Smooth muscle cell (in vitro differentiated cells): ENCODE measurements at regions not wholly inside any gene's neighbourhood (a gene's known extent, or its start where the extent isn't known, plus 50 kb on each side); places are given as distances from the start of the nearest gene placed in this dataset.

Experiments
- DNase-seq: peaks from one replicate; lab custom pipeline; 2025; ENCODE audit not compliant: unreplicated experiment; lab: John Stamatoyannopoulos, UW
- H2AFZ ChIP-seq: fragments of 200-600 bp; sonication (generic); 2 replicates; pipeline ENCODE4 v1.6.0; 2016; ENCODE audit warnings: antibody characterized with exemption, low read depth, mild to moderate bottlenecking
- H3F3A ChIP-seq: fragments of 200-600 bp; sonication (generic); 2 replicates; pipeline ENCODE4 v1.6.0; 2017; ENCODE audit warnings: antibody characterized with exemption, low read depth
- H3K27ac ChIP-seq: fragments of 200-600 bp; sonication (generic); 2 replicates; pipeline ENCODE4 v1.5.1; 2016; ENCODE audit warnings: low read depth, mild to moderate bottlenecking
- H3K27me3 ChIP-seq: fragments of 200-600 bp; sonication (generic); 2 replicates; pipeline ENCODE4 v1.6.1; 2016; ENCODE audit warnings: low read depth, mild to moderate bottlenecking
- H3K36me3 ChIP-seq: fragments of 200-600 bp; sonication (generic); 2 replicates; pipeline ENCODE4 v1.5.1; 2016; ENCODE audit warnings: low read depth
- H3K4me1 ChIP-seq: fragments of 200-600 bp; sonication (generic); 2 replicates; pipeline ENCODE4 v1.5.1; 2016; ENCODE audit warnings: low read depth
- H3K4me2 ChIP-seq: fragments of 200-600 bp; sonication (generic); 2 replicates; pipeline ENCODE4 v1.6.0; 2016; ENCODE audit warnings: mild to moderate bottlenecking
- H3K4me3 ChIP-seq: fragments of 200-600 bp; sonication (generic); 2 replicates; pipeline ENCODE4 v1.5.1; 2016; ENCODE audit warnings: mild to moderate bottlenecking
- H3K79me2 ChIP-seq: fragments of 200-600 bp; sonication (generic); 2 replicates; pipeline ENCODE4 v1.6.0; 2016; ENCODE audit warnings: low read depth, mild to moderate bottlenecking
- H3K9ac ChIP-seq: fragments of 200-600 bp; sonication (generic); 2 replicates; pipeline ENCODE4 v1.6.0; 2016; ENCODE audit warnings: low read depth
- H3K9me3 ChIP-seq: fragments of 200-600 bp; sonication (generic); replicated peaks from 2 replicates; pipeline ENCODE4 v1.5.1; 2016; ENCODE audit warnings: low read depth
- H4K20me1 ChIP-seq: fragments of 200-600 bp; sonication (generic); 2 replicates; pipeline ENCODE4 v1.6.0; 2016; ENCODE audit warnings: low read depth
- WGBS: methylation state at CpG from one replicate; pipeline ENCODE4 v1.1.7; 2016; ENCODE audit warnings: low lambda C conversion rate; 5-methylcytosine and 5-hydroxymethylcytosine counted together
- TF ChIP-seq, protein P1 (sequence below): fragments of 200-600 bp; sonication (generic); IDR thresholded peaks from 2 replicates; pipeline ENCODE4 v1.5.1; 2017; ENCODE audit warnings: borderline replicate concordance, mild to moderate bottlenecking, antibody characterized with exemption; ENCODE audit not compliant: insufficient read depth, poor library complexity, severe bottlenecking

DNA sequence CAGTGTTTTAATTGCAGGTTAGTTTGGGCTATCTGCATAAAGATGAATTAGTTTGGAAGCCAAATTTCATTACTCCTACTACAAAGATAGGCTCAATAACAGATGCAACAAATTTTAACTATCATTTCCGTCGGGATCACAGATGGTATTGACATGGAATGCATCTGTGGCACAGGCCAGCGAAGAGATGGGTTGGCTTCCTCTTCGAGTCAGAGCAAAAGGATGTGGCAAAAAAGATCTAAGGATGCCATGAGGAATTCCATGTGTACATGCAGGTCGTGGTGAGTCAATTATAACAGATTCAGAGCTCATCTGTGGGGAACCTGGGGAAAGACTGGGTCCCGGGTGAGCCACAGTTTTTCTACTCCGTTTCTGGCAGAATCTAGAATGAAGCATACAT, 83.0 kb upstream of the CITED2 start:
- H3K36me3 ChIP-seq: no peaks in the 10 kb centered on the region
- H4K20me1 ChIP-seq: no peaks in the 10 kb centered on the region
- H3K4me2 ChIP-seq: no peak overlapping the region
- H3K9ac ChIP-seq: no peak overlapping the region
- H3K4me3 ChIP-seq: no peak overlapping the region
- no peak for DNase-seq
- H3K79me2 ChIP-seq: no peaks in the 10 kb centered on the region
- 81% methylated on average over 7 of the region's 7 CpGs for WGBS
- H3F3A ChIP-seq: no peaks in the 10 kb centered on the region
- H3K27ac ChIP-seq: no peak overlapping the region
- H3K4me1 ChIP-seq: peaks cover 2% of the 10 kb centered on the region
- H3K9me3 ChIP-seq: no peaks in the 10 kb centered on the region
- TF ChIP-seq, protein P1, sequence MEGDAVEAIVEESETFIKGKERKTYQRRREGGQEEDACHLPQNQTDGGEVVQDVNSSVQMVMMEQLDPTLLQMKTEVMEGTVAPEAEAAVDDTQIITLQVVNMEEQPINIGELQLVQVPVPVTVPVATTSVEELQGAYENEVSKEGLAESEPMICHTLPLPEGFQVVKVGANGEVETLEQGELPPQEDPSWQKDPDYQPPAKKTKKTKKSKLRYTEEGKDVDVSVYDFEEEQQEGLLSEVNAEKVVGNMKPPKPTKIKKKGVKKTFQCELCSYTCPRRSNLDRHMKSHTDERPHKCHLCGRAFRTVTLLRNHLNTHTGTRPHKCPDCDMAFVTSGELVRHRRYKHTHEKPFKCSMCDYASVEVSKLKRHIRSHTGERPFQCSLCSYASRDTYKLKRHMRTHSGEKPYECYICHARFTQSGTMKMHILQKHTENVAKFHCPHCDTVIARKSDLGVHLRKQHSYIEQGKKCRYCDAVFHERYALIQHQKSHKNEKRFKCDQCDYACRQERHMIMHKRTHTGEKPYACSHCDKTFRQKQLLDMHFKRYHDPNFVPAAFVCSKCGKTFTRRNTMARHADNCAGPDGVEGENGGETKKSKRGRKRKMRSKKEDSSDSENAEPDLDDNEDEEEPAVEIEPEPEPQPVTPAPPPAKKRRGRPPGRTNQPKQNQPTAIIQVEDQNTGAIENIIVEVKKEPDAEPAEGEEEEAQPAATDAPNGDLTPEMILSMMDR: no peak
- no peak overlapping the region for H2AFZ ChIP-seq
- H3K27me3 ChIP-seq: no peaks in the 10 kb centered on the region

DNA sequence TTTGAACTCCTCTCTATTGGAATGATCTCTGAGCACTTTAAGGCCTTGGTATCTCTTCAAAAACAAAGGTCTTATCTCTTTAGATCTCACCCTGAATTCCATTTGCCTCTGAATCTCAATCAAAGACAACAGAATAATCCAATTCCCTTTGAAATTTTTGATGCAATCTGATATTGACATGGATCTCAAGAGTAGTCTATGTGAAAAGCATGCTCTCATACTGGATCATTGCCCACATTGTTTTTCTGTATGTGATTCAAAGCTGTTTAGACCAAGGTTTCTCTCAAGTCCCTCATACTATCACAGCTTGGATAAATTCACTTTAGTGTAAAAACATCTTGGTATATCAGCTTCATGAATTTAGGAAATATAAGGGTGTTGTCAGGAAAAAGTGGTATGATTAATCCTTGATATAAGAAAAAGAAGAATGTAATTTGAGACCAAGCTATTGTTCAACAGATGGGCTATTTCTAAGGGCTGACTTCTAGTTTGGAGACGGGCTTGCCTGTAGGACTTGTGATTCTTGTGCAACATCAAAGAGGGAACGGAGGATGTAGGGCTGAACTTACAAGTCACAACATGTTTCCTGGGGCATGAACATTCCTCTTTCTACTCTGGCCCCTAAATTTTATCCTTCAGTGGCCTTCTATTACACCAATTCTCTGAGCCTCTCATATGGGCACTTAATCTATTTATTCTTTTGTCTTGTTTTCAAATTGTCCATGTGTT, 77.9 kb upstream of the CITED2 start:
- no peaks in the 10 kb centered on the region for H3K27me3 ChIP-seq
- DNase-seq: no peak
- WGBS: 81% methylated on average over 2 of the region's 2 CpGs
- no peak overlapping the region for H3K4me3 ChIP-seq
- H3K9ac ChIP-seq: no peak overlapping the region
- H4K20me1 ChIP-seq: no peaks in the 10 kb centered on the region
- no peak overlapping the region for H3K4me2 ChIP-seq
- H3K27ac ChIP-seq: no peak overlapping the region
- no peaks in the 10 kb centered on the region for H3K79me2 ChIP-seq
- H3K4me1 ChIP-seq: peaks cover 18% of the 10 kb centered on the region
- peak overlapping the region; percentile 51 for H2AFZ ChIP-seq
- TF ChIP-seq, protein P1: no peak
- no peaks in the 10 kb centered on the region for H3K9me3 ChIP-seq
- H3K36me3 ChIP-seq: no peaks in the 10 kb centered on the region
- H3F3A ChIP-seq: no peaks in the 10 kb centered on the region

DNA sequence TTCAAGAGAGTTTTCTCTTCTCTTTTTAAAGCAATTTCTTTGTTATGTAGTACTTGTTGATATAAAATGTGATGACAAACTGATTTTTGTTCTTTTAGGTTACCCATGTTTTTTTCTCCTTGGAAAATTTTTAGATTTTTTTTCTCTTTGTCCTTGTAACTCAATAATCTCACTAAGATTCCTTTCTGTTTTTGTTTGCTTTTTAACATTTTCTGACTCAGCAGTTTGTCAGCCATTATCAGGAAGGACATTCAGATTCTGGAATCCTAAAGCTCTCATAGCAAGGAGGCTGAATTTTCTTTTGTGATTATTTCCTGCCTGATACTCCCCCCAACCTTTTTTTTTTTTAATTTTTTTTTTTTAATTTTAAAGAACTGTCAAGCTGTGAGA, 75.2 kb upstream of the CITED2 start:
- Histone ChIP-seq H3K9ac (no peak overlapping the region), H3K9me3 (no peaks in the 10 kb centered on the region), H3K36me3 (no peaks in the 10 kb centered on the region), H3K27me3 (no peaks in the 10 kb centered on the region), H2AFZ (peak overlapping the region; percentile 71), H3K79me2 (no peaks in the 10 kb centered on the region), H4K20me1 (no peaks in the 10 kb centered on the region), H3F3A (no peaks in the 10 kb centered on the region), H3K27ac (peak overlapping the region; percentile 8), H3K4me1 (peaks cover 18% of the 10 kb centered on the region), H3K4me2 (peak overlapping the region; percentile 25), H3K4me3 (no peak overlapping the region)
- TF ChIP-seq, protein P1: no peak
- no peak for DNase-seq

DNA sequence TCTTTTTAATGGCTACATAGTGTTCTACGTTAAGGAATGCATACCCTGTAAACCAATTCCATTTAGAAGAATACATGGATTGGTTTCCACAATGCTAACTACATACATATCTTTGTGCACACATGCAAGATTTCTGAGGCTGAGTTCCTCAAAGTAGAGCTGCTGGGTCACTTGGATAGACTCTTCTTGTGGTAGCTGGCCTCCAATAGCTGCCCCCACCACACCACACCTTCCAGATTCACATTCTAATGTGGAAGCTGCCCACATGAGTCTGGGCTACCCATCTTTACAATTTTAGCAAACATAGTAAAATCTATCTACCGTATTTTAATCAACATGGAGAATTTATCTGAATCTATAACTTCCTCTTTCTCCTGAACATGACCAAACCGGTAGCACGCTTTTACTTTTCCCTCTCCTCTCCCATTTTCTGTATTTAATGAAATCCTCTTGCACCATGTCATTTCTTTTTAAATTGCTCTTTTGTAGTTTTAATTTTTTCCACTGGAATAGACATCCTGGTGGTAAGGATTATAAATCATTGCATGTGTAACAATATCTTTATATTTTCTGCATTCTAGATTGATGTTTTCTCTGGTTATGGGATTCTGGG, 74.7 kb upstream of the CITED2 start:
- H3K27ac ChIP-seq: peak overlapping the region; percentile 8
- H3F3A ChIP-seq: no peaks in the 10 kb centered on the region
- WGBS: 90% methylated on average over 4 of the region's 4 CpGs
- no peak overlapping the region for H3K9ac ChIP-seq
- TF ChIP-seq, protein P1: no peak
- H4K20me1 ChIP-seq: no peaks in the 10 kb centered on the region
- H3K4me1 ChIP-seq: peaks cover 18% of the 10 kb centered on the region
- H3K27me3 ChIP-seq: no peaks in the 10 kb centered on the region
- H3K9me3 ChIP-seq: no peaks in the 10 kb centered on the region
- H3K79me2 ChIP-seq: no peaks in the 10 kb centered on the region
- DNase-seq: no peak
- H2AFZ ChIP-seq: peak overlapping the region; percentile 71
- no peak overlapping the region for H3K4me3 ChIP-seq
- H3K36me3 ChIP-seq: no peaks in the 10 kb centered on the region
- H3K4me2 ChIP-seq: no peak overlapping the region
